NT2/D1 (cell line): ENCODE measurements at regions not wholly inside any gene's neighbourhood (a gene's known extent, or its start where the extent isn't known, plus 50 kb on each side); places are given as distances from the start of the nearest gene placed in this dataset.

ENCODE experiments used
- DNase-seq: peaks from one replicate; pipeline ENCODE4 v3.0.0-alpha.2; 2011; ENCODE audit warnings: low read depth, low spot score
- H3K27me3 ChIP-seq: 2 replicates; pipeline ENCODE4 v1.6.0; 2011; ENCODE audit warnings: mild to moderate bottlenecking; ENCODE audit not compliant: insufficient read length, insufficient read depth
- H3K36me3 ChIP-seq: 2 replicates; pipeline ENCODE4 v1.6.1; 2011; ENCODE audit warnings: mild to moderate bottlenecking, low read length, mixed read lengths; ENCODE audit not compliant: insufficient read depth, insufficient read length
- H3K4me1 ChIP-seq: 2 replicates; pipeline ENCODE4 v1.5.1; 2011; ENCODE audit not compliant: insufficient read depth, insufficient read length
- H3K4me3 ChIP-seq: 2 replicates; pipeline ENCODE4 v1.5.1; 2011; ENCODE audit warnings: low read depth; ENCODE audit not compliant: insufficient read length
- H3K9ac ChIP-seq: 2 replicates; pipeline ENCODE4 v1.6.0; 2011; ENCODE audit warnings: low read depth; ENCODE audit not compliant: insufficient read length
- H3K9me3 ChIP-seq: 2 replicates; pipeline ENCODE4 v1.5.1; 2011; ENCODE audit warnings: mild to moderate bottlenecking, low read length; ENCODE audit not compliant: insufficient read depth
- SUZ12 ChIP-seq: IDR thresholded peaks from 2 replicates; pipeline ENCODE4 v1.6.1; 2011; ENCODE audit not compliant: insufficient read length, insufficient read depth; ENCODE audit errors: extremely low read depth
- YY1 ChIP-seq: IDR thresholded peaks from 2 replicates; pipeline ENCODE4 v1.6.1; 2011; ENCODE audit not compliant: insufficient read length, insufficient read depth
- ZNF274 ChIP-seq: IDR thresholded peaks from 2 replicates; pipeline ENCODE4 v1.6.1; 2011; ENCODE audit warnings: mild to moderate bottlenecking, low read depth, low read length

DNA sequence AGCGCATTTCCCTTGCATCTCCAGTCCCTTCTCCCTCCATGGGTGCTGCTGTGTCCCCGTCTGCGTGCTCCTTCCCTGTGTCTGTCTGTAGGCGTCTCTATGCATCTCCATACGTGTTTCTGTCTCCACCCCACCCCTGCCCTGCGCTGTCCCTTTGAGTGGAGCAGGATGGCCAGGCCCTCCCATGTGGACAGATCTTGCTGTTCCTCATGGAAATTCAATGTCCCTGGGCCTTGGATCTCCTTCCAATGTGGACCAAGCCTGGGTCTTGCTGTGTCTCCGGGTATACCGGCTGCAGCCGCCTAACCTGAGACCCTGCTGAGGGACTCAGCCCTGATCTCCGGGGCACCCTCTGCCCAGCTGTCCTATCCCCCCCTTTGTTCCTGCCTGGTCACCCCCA is 172.7 kb downstream of the BMP7 start:
- H3K9me3 ChIP-seq = no peaks in the 10 kb centered on the region
- no peak for DNase-seq
- peaks cover 20% of the 10 kb centered on the region for H3K4me1 ChIP-seq
- TF ChIP-seq ZNF274 = no peak
- no peak for TF ChIP-seq SUZ12
- no peak for TF ChIP-seq YY1
- peaks cover 28% of the 10 kb centered on the region for H3K27me3 ChIP-seq
- H3K4me3 ChIP-seq = no peak overlapping the region
- no peak overlapping the region for H3K9ac ChIP-seq
- H3K36me3 ChIP-seq = no peaks in the 10 kb centered on the region

DNA sequence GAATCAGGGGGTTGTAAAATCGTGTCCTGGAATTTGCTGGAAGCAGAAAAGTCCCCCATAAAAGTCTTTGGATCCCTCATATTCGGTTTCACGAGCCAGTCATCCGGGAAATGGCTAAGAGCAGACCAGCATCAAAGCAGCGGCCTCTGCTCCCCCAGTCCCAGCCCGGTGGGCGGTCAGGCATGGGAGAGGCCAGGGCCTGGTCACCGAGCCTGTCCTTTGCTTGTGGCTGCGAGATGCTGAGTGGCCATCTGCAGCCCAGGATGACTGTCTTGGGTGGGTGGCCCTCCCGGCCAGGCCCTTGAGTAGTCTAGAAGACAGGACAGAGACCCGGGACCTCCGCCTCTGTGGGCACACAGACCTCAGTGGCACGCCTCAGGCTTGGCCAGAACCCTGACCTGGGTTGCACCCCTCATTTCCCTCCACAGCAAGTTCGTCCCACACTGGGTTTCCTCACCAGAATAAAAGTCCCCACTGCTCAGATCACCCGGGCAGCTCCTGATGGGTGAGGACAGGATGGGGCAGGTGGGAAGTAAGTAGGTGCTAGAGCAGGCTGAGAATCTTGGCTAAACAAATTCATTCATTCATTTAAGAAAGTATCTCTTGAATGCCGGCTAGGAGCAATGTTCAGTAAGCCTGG is 172.1 kb downstream of the BMP7 start:
- no peaks in the 10 kb centered on the region for H3K9me3 ChIP-seq
- H3K9ac ChIP-seq = no peak overlapping the region
- H3K36me3 ChIP-seq = no peaks in the 10 kb centered on the region
- peaks cover 28% of the 10 kb centered on the region for H3K27me3 ChIP-seq
- peaks cover 19% of the 10 kb centered on the region for H3K4me1 ChIP-seq
- TF ChIP-seq ZNF274 (no peak), YY1 (no peak), SUZ12 (no peak)
- no peak for DNase-seq
- H3K4me3 ChIP-seq = no peak overlapping the region

DNA sequence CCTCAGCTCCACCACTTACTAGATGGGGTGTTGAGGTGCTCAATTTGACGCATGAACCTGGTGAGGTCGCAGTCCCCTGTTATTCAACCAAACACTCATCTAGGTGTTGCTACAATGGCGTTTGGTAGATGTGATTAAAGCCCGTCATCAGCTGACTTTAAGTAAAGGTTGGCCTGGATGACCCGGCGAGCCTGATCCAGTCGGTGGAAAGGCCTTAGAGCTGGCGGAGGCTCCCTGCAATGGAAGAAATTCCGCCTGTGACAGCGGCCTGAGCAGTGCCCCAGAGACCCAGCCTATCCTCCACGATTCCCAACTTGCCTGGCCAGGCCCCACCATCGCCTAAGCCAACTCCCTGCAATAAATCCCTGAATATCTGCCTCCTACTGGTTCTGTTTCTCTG is 171.4 kb downstream of the BMP7 start:
- no peak for DNase-seq
- Histone ChIP-seq H3K36me3 (no peaks in the 10 kb centered on the region), H3K9ac (no peak overlapping the region), H3K4me1 (peaks cover 13% of the 10 kb centered on the region), H3K9me3 (0 out of 2 replicates have a peak, but pooled peaks cover under 1% of the 10 kb centered on the region), H3K27me3 (peaks cover 28% of the 10 kb centered on the region), H3K4me3 (no peak overlapping the region)
- TF ChIP-seq SUZ12 = no peak
- TF ChIP-seq YY1 = no peak
- TF ChIP-seq ZNF274 = no peak

DNA sequence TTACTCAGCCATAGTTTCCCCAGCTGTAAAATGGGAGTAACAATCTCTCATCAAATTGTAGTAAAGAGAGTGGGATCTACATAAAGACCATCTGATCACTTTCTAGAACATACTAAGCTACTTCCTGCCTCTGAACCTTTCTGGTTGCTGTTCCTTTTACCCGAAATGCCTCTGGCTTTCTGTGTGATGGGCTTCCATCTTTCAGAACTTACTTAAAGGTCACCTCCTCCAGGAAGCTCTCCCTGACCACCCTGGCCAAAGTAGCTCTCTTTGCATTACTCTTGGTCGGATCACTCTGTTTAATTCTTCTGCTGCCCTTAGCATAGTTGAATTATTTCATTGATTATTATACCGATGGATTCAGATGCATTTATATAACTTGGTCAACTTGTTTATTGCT is 171.0 kb downstream of the BMP7 start:
- no peak for DNase-seq
- H3K27me3 ChIP-seq = peaks cover 28% of the 10 kb centered on the region
- TF ChIP-seq SUZ12 = no peak
- H3K9ac ChIP-seq = no peak overlapping the region
- no peaks in the 10 kb centered on the region for H3K36me3 ChIP-seq
- H3K4me3 ChIP-seq = no peak overlapping the region
- peaks cover 12% of the 10 kb centered on the region for H3K4me1 ChIP-seq
- H3K9me3 ChIP-seq = peaks cover 5% of the 10 kb centered on the region; the same call in 1 of the 2 replicates

DNA sequence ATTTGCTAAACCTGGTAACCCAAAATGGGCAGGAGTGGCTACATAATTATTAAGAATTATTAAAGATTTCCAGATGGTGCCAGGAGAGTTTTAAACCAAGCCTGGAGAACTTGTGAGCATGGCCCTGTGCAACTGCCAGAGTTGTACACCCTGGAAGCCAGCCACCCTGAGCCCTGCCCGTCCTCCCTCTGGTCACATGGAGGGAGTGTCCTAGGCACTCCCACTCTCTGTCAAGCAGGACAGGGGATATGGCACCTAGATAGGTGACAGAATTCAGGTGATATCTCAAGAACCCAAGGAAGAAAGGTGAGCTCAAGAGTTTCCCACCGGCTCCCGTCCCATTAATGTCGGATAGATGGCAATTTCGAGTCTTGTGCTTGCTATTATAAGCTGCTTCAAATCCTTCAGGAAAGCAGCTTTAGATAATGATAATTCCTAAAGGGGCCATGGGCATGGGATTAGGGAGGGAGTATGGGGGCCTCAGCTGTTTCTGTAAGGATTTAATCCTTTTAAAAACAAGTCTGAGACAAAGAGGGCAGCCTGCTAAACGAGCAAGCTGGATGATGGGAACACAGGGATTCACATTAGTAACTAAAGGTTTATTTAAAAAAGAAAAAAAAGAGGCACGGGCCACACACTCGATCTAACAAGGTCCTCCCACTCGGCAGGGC is 169.1 kb downstream of the BMP7 start:
- no peak overlapping the region for H3K9ac ChIP-seq
- no peak for TF ChIP-seq ZNF274
- no peak for TF ChIP-seq SUZ12
- no peak for TF ChIP-seq YY1
- H3K4me1 ChIP-seq = peaks cover 4% of the 10 kb centered on the region
- no peaks in the 10 kb centered on the region for H3K36me3 ChIP-seq
- no peak overlapping the region for H3K4me3 ChIP-seq
- H3K27me3 ChIP-seq = peaks cover 10% of the 10 kb centered on the region
- H3K9me3 ChIP-seq = peaks cover 7% of the 10 kb centered on the region; the same call in 1 of the 2 replicates
- DNase-seq = no peak

DNA sequence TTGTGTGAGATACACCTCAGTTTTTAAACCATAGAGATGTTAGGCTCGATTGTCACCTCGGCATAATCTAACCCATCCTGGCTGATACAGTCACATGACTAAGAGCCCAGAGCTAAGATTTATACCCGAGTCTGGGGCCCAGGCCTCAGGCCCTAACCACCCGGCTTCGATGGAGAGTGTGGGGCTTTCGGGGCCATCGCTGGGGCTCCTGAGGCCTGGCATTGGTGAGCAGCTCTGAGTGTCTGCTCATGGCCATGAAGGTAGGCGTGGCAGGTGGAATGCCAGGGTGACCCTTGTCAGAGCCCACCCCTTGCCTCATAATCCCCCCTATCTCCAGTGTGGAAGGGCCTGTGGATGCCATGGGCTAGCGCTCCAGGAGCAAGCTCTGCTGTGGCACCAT is 164.3 kb downstream of the BMP7 start:
- DNase-seq = no peak
- Histone ChIP-seq H3K9ac (no peak overlapping the region), H3K36me3 (no peaks in the 10 kb centered on the region), H3K27me3 (no peaks in the 10 kb centered on the region), H3K9me3 (peaks cover 7% of the 10 kb centered on the region; the same call in 1 of the 2 replicates), H3K4me1 (no peaks in the 10 kb centered on the region), H3K4me3 (no peak overlapping the region)
- TF ChIP-seq SUZ12 (no peak), YY1 (no peak), ZNF274 (no peak)

DNA sequence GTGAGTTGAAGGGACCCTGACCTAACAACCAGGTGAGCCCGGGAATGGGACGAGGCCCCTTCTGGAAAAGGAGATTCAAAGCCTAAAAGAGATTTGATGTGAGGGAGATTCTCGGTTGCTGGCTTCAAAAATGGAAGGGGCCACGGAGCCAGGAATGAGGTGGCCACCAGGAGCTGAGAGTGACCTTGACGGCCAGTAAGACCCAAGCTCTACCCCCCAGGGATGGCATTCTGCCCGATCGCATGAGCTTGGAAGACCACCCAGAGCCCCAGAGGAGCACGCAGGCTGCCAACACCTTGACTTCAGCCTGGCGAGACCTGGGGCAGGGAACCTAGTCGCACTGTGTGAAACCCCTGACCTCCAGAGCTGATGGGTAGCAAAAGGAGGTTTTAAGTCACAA is 163.9 kb downstream of the BMP7 start:
- no peaks in the 10 kb centered on the region for H3K4me1 ChIP-seq
- H3K36me3 ChIP-seq = no peaks in the 10 kb centered on the region
- H3K9ac ChIP-seq = no peak overlapping the region
- TF ChIP-seq YY1 = no peak
- TF ChIP-seq SUZ12 = no peak
- TF ChIP-seq ZNF274 = no peak
- H3K27me3 ChIP-seq = no peaks in the 10 kb centered on the region
- peaks cover 7% of the 10 kb centered on the region; the same call in 1 of the 2 replicates for H3K9me3 ChIP-seq
- H3K4me3 ChIP-seq = no peak overlapping the region
- no peak for DNase-seq
